ENCODE measurements at regions not wholly inside any gene's neighbourhood (a gene's known extent, or its start where the extent isn't known, plus 50 kb on each side); places are given as distances from the start of the nearest gene placed in this dataset.
"Not testable (repeated sequence)": the region's sequence is repeated elsewhere in the genome, so short reads cannot be mapped to it uniquely, and the experiment has no call there.

GRCh38 chrX:8105531-8105930 is 65.5 kb downstream of the VCX2 start:
- DNase-seq (ENCODE audit: low spot score) (no peak), FAIRE-seq (no peak)

GRCh38 chrX:8103655-8104054 is 67.4 kb downstream of the VCX2 start:
- DNase-seq (ENCODE audit: low spot score) (no peak), FAIRE-seq (no peak)

GRCh38 chrX:8091510-8091909 is 79.6 kb downstream of the VCX2 start:
- FAIRE-seq (no peak), DNase-seq (ENCODE audit: low spot score) (no peak)

GRCh38 chrX:8090906-8091305 is 80.2 kb downstream of the VCX2 start:
- FAIRE-seq = no peak

GRCh38 chrX:8090482-8090881 is 80.6 kb downstream of the VCX2 start:
- DNase-seq (ENCODE audit: low spot score) = no peak
- no peak for FAIRE-seq

More at GRCh38 chrX:8090906-8091305, 80.2 kb downstream of the VCX2 start:
- DNase-seq (ENCODE audit: low spot score) = no peak

GRCh38 chrX:8089141-8089540 is 81.9 kb downstream of the VCX2 start:
- DNase-seq (ENCODE audit: low spot score) (no peak), FAIRE-seq (no peak)

GRCh38 chrX:8084006-8084405 is 87.1 kb downstream of the VCX2 start:
- DNase-seq (ENCODE audit: low spot score) (no peak), FAIRE-seq (no peak)

GRCh38 chrX:8083286-8083685 is 87.8 kb downstream of the VCX2 start:
- FAIRE-seq (no peak), DNase-seq (ENCODE audit: low spot score) (no peak)

GRCh38 chrX:8075636-8076035 is 95.4 kb downstream of the VCX2 start:
- DNase-seq (ENCODE audit: low spot score) (no peak), FAIRE-seq (no peak)

- FAIRE-seq (no peak), DNase-seq (ENCODE audit: low spot score) (peak; percentile 4)
These were observed 103.2 kb downstream of the VCX2 start for GRCh38 chrX:8067754-8068462.

GRCh38 chrX:8052909-8053308 is 118.2 kb downstream of the VCX2 start:
- no peak for FAIRE-seq
- no peak for DNase-seq (ENCODE audit: low spot score)

- no peak for FAIRE-seq
- DNase-seq (ENCODE audit: low spot score) = no peak
These were observed 121.2 kb downstream of the VCX2 start for GRCh38 chrX:8049827-8050226.

- no peak for FAIRE-seq
- no peak for DNase-seq (ENCODE audit: low spot score)
These were observed 121.3 kb upstream of the PNPLA4 start for GRCh38 chrX:8048466-8048865.

GRCh38 chrX:8044947-8045346 is 117.7 kb upstream of the PNPLA4 start:
- DNase-seq (ENCODE audit: low spot score) (no peak), FAIRE-seq (no peak)

- no peak for DNase-seq (ENCODE audit: low spot score)
- no peak for FAIRE-seq
These were observed 116.3 kb upstream of the PNPLA4 start for GRCh38 chrX:8043546-8043945.

GRCh38 chrX:8043121-8043520 is 115.9 kb upstream of the PNPLA4 start:
- no peak for FAIRE-seq
- DNase-seq (ENCODE audit: low spot score) = no peak

- FAIRE-seq = no peak
- DNase-seq (ENCODE audit: low spot score) = no peak
These were observed 115.1 kb upstream of the PNPLA4 start for GRCh38 chrX:8042304-8042703.

GRCh38 chrX:8039711-8040110 is 112.5 kb upstream of the PNPLA4 start:
- not testable (repeated sequence) for FAIRE-seq; DNase-seq (ENCODE audit: low spot score)

- FAIRE-seq (no peak), DNase-seq (ENCODE audit: low spot score) (no peak)
These were observed 110.6 kb upstream of the PNPLA4 start for GRCh38 chrX:8037593-8038348.

- DNase-seq (ENCODE audit: low spot score) (no peak), FAIRE-seq (no peak)
These were observed 109.7 kb upstream of the PNPLA4 start for GRCh38 chrX:8036914-8037313.

- FAIRE-seq (no peak), DNase-seq (ENCODE audit: low spot score) (no peak)
These were observed 106.8 kb upstream of the PNPLA4 start for GRCh38 chrX:8034058-8034457.

- no peak for DNase-seq (ENCODE audit: low spot score)
- no peak for FAIRE-seq
These were observed 106.0 kb upstream of the PNPLA4 start for GRCh38 chrX:8033175-8033574.

GRCh38 chrX:8030361-8030760 is 103.1 kb upstream of the PNPLA4 start:
- DNase-seq (ENCODE audit: low spot score) (no peak), FAIRE-seq (no peak)

Measured in urothelium cell line (cell line).